Activated CD4-positive, CD25-positive, alpha-beta regulatory T cell treated with anti-CD3 and anti-CD28 coated beads, Interleukin-2, amount 50 U/mL, for 24 hours (primary cell): ENCODE measurements at regions not wholly inside any gene's neighbourhood (a gene's known extent, or its start where the extent isn't known, plus 50 kb on each side); places are given as distances from the start of the nearest gene placed in this dataset.
"Not testable (repeated sequence)": the region's sequence is repeated elsewhere in the genome, so short reads cannot be mapped to it uniquely, and the experiment has no call there.

Experiments used
- ATAC-seq, 2 donors: fragments of 150-1000 bp; cut with Tn5 transposase; one replicate each; pipeline ENCODE4 v1.10.0; 2021; ENCODE audit warnings: mild to moderate bottlenecking in 1 of 2, moderate library complexity in 1 of 2

GRCh38 chr4:154164931-154165839 lies 326.4 kb downstream of the DCHS2 start:
- peak; percentile 46 to 65 for ATAC-seq

GRCh38 chr4:154160519-154161301 lies 330.9 kb downstream of the DCHS2 start:
- ATAC-seq: no peak

DNA sequence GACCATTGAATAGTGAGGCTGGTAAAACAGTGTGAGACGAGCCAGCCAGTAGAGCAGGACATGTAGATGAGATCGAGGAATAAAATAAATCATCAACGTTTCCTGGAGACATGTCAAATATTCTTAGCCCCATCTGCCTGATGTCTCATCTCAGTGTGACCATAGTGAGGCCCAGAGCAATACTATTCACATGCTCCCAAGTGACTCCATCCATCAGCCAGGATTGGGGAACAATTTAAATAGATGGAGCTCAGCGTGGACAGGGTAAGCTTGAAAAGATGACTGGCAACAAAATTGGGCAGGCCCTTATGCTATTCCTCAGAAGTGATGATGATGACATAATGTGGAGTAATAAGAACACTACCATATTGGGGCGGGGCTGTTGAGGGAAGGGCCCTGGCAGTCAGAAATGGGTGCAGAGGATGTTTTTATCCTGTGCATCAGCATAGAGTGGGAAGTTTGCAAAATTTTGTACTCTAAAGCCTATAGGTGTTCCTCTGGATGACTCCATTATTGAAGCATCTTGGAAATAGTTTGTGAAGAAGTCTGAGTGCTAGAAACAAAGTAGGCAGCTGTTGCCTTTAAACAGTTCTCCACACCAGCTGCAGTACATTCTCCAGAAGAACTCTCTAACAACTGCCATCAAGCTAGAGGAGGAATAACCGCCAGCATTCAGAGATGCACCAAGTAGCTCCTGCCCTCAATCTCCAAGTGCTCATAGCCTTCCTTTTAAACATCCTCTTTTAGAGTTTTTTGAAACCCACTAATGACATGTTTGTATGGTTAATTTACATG lies 333.0 kb downstream of the DCHS2 start:
- no peak for ATAC-seq

- no peak for ATAC-seq
These were observed 339.1 kb downstream of the DCHS2 start for GRCh38 chr4:154152546-154152945.

DNA sequence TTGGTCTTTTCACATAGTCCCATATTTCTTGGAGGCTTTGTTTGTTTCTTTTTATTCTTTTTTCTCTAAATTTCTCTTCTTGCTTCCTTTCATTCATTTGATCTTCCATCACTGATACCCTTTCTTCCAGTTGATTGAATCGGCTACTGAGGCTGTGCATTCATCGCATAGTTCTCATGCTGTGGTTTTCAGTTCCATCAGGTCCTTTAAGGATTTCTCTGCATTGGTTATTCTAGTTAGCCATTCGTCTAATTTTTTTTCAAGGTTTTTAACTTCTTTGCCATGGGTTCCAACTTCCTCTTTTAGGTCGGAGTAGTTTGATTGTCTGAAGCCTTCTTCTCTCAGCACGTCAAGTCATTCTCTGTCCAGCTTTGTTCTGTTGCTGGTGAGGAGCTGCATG lies 342.4 kb downstream of the DCHS2 start:
- ATAC-seq: not testable (repeated sequence)

DNA sequence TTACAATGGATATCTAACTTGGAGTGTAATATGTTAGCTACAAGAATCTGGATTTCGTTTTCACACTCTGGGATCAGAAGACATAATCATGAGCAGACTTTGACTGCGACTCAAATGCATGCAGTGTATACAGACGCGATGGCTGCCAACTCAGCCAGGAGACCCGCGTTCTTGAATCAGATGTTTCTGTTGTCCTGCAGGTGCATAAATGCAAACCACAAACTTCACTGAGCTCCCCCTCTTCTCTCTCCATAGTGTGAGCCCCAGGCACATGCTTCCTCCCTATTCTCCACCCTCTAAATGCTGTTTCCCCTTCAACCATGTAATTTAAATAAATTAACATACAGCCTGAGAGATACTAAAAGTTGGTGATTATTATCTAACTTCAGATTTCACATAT lies 347.9 kb downstream of the DCHS2 start:
- no peak for ATAC-seq

GRCh38 chr4:154142664-154143063 lies 348.9 kb downstream of the DCHS2 start:
- no peak for ATAC-seq

- ATAC-seq: no peak
These were observed 350.7 kb downstream of the DCHS2 start for GRCh38 chr4:154140869-154141268.

- ATAC-seq: no peak
These were observed 348.5 kb upstream of the SFRP2 start for GRCh38 chr4:154137320-154137905.

DNA sequence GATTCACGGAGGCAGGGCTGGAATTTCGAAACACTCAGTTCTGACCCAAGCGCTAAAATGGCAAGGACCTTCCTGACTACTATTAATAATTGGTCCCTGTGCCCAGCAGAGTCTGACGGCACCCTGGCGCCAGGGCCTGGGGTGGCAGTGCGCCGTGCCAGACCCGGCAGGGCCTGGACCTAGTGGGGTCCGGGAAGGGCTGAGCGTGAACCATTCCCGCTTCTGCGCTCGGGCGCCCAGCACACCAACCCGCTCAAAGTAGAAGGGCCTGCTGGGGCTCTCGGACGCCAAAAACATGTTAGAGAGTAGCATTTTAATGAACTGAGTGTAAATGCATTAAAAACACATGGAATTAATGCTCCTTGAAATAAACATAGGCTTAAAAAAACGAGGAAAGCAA lies 346.7 kb upstream of the SFRP2 start:
- no peak for ATAC-seq

GRCh38 chr4:154132406-154132805 lies 343.5 kb upstream of the SFRP2 start:
- ATAC-seq: no peak

- no peak for ATAC-seq
These were observed 337.4 kb upstream of the SFRP2 start for GRCh38 chr4:154126276-154126675.

DNA sequence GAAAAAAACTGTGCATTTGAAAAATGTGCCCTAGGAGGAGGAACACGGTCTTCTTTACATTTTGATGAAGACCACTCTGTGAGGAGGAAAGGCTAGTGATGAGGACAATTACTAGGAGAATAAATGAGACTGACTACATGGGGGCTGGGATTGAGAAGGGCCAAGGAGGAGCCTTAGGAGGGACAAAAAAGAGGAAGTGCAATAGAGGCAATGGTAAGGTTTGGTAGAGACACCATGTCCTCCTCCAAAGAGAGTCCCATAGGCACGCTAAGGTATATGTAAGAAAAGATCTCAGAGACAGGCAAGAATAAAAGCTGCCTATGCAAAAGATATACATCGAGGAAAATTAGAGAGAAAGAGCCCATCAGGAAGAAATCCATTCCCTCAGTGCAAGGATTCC lies 336.5 kb upstream of the SFRP2 start:
- ATAC-seq: no peak

DNA sequence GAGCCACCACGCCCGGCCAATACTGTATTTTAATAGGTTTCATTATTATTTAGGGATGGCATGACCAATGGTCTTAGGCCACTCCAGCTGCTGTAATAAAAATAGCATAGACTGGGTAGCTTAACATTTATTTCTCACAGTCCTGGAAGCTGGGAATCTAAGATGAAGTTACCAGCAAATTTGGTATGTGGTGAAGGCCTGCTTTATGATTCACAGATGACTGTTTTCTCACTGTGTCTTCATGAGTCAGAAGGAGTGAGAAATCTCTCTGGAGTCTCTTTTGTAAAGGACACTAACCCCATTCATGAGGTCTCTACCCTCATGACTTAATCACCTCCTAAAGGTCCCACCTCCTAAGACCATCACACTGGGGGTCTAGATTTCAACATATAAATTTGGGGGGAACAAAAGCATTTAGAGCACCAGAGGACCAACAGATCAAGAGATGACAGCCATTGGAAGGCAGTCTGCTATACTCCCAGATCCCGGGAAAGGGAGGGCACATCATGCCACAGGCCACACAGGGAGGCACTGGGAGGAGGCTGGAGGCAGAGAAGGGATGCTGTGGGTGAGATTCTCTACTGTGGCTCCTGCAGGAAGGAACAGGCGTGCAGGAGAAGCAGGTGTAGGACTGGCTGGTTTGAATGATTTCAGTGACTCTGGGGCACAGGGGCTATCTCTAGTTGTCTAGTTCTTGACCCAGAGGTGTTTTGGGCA lies 335.8 kb upstream of the SFRP2 start:
- ATAC-seq: no peak

- no peak for ATAC-seq
These were observed 335.0 kb upstream of the SFRP2 start for GRCh38 chr4:154123897-154124296.

DNA sequence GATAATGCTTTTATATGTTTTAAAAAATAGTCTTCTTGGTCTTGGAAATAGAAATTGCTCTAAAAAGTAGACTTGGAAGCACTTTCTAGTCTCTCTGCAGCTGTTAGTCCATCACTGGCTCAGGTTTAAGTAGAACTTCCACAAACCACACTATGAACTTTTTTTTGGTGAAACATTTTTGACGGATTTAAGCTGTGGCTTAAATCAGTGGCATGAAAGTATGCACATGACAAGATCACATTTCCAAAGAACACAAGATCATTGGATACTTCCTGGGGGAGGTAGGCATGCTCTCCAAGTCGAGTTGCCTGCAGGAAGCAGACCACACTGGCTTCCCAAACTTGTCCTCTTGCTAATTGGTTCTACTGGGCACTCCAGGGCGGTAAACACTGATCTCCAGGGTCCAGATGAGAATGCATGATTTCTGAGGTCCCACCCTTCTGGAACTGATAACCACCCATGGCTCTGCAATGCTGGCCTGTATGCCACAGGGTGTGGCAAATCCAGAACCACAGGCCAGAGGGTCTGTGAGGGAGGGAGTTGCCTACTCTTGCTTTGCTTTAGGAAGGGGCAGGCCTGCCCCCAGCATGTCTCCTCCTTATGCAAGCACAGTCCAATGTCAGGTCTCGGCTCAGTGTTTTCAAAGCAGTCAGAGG lies 331.9 kb upstream of the SFRP2 start:
- ATAC-seq: no peak

DNA sequence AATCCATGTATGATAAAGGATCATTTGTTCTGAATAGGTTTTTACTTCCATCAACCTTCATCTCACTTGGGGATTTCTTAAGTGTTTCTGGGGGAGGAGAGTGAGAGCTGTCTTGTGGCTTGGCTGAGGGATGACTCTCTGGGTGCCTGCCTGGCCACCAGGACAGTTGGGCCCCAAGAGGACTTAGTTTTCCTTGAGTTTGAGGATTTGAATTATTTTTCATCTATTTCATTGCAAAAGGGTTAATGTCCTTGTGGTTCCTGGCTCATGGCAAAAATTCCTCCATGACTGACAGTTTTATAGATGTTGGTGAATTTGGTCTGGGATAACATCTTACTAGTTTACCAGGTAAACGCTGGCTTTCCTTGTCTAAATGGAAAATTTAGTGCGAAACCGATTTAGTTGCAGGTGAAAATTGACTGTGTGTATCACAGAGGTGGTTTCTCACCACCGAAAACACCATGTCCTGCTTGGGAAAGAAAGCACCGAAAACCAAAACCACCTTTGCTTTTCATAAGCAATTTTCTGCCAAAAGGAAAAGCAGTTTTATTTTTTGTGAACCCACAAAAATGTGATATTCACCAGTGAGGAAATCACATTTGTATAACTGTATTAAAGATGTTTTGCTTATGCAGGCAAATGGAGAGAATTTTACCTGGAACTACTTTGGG lies 331.3 kb upstream of the SFRP2 start:
- ATAC-seq: no peak

DNA sequence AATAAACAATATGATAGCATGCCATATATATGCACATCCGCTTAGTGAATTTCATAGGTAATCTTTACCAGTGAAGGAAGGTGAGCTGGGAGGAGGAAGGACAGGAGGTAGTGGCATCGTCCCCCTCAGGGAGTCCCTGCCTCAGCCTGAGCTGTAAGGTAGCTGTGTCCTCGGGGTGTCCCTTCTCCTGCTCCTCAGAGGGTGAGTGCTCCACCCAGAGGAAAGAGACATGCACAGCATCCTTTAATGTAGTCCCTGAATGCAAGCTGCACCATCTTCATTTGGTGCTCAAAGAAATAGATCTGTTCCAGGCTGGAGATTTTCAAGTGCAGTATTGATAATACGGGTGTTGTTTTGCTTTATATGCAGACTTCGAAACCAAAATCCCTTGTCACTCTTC lies 330.4 kb upstream of the SFRP2 start:
- ATAC-seq: no peak

GRCh38 chr4:154117726-154118125 lies 328.8 kb upstream of the SFRP2 start:
- ATAC-seq: not testable (repeated sequence)

GRCh38 chr4:154107337-154107736 lies 318.5 kb upstream of the SFRP2 start:
- ATAC-seq: no peak

GRCh38 chr4:154088741-154089140 lies 299.9 kb upstream of the SFRP2 start:
- no peak for ATAC-seq
